ENCODE measurements at regions not wholly inside any gene's neighbourhood (a gene's known extent, or its start where the extent isn't known, plus 50 kb on each side); places are given as distances from the start of the nearest gene placed in this dataset.
"Not testable (repeated sequence)": the region's sequence is repeated elsewhere in the genome, so short reads cannot be mapped to it uniquely, and the experiment has no call there.

DNA sequence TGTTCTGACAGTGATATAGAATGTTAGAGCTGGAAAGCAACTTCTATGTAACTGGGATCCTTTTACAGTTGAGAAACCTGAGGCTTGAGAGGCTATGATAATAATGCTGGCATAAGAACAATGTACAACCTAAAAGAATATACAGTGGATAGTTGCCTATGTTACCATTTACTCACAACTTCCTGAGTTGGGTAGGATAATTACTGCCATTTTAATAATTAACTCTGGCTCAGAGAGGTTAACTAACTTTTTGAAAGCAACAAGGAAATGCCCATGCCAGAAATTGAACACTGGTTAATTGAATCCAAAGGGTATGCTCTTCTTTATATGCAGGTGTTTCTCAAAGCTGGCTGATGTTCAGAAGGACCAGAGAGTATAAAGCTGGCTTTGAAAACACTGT lies 530.7 kb upstream of the MAP3K7 start:
- no peak for DNase-seq (ENCODE audit: low read depth)

DNA sequence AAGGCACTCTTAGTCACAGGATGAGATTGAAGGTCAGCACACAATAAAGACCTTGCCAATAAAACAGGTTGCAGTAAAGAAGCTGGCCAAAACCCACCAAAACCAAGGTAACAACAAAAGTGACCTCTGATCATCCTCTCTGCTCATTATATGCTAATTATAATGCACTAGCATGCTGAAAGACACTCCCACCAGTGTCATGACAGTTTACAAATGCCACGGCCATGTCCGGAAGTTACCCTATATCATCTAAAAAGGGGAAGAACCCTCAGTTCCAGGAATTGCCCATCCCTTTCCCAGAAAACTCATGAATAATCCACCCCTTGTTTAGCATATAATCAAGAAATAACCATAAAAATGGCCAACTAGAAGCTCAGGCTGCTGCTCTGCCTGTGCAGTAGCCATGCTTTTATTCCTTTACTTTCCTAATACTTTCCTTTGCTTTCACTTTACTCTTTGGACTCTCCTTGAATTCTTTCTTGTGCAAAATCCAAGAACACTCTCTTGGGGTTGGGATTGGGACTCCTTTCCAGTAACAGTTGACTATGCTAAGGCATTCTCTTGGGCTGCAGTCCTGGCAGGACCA lies 527.3 kb upstream of the MAP3K7 start:
- DNase-seq (ENCODE audit: low read depth) = no peak

DNA sequence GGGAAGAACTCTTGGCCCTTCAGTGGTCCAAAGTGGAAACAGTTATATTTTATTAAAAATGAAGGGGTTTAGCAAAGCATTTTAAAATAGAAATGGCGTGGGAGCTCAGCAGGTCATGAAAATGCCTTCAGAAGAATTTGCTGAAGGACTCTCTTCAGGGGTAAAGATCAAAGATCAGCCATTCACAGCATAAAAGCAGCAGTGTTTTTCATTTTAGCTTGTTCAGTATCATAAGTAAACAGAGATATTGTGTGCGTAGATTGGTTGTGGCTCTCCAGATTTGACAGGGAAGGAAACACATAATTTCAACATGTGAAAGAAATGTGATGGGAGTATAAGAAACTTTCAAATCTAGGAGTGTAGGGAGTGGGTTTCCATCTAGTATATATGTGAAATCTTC lies 519.2 kb upstream of the MAP3K7 start:
- no peak for DNase-seq (ENCODE audit: low read depth)

- no peak for DNase-seq (ENCODE audit: low read depth)
Observed at GRCh38 chr6:91105532-91105931, 518.7 kb upstream of the MAP3K7 start.

- DNase-seq (ENCODE audit: low read depth) = no peak
Observed at GRCh38 chr6:91099479-91099878, 512.6 kb upstream of the MAP3K7 start.

GRCh38 chr6:91098006-91098405 lies 511.1 kb upstream of the MAP3K7 start:
- DNase-seq (ENCODE audit: low read depth) = no peak

- no peak for DNase-seq (ENCODE audit: low read depth)
Observed at GRCh38 chr6:91097364-91097763, 510.5 kb upstream of the MAP3K7 start.

- DNase-seq (ENCODE audit: low read depth) = peak; percentile 11
Observed at GRCh38 chr6:91094806-91095475, 508.1 kb upstream of the MAP3K7 start.

DNA sequence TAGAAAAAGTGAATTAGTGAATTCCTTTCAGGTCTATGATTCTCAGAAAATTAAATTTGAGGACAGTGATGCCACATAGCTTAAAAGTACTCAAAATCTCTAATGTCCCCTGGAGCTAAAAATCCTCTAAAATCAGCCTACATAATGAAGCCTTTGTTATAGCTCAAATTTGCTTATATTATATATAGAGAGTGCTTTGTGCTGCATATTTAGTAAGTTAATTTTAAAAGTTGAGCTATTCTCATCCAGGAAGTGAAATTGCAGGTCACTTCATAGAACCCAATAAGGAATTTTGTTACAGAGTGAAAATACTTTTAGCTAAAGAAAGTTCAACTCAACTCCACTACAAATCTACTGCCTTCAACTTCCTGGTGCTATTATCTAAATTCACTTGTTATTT lies 507.5 kb upstream of the MAP3K7 start:
- no peak for DNase-seq (ENCODE audit: low read depth)

DNA sequence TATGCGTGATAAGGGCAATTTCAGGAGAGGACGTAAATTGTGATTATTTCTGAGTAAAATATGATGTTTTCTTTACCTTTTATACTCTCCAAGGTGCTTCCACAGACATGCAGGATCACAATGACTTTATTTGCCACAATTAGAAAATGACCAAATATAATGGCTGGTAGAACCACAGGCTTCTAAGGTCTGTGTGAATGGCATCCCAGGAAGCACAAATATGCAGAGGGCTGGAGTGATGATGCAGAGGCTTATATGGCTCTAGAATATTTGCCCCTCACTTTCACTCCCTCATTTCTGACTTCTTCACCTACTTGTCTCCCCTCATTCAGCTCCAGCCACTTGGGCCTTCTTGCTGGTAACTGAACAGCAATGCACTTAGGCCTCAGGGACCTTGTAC lies 502.1 kb upstream of the MAP3K7 start:
- no peak for DNase-seq (ENCODE audit: low read depth)

DNA sequence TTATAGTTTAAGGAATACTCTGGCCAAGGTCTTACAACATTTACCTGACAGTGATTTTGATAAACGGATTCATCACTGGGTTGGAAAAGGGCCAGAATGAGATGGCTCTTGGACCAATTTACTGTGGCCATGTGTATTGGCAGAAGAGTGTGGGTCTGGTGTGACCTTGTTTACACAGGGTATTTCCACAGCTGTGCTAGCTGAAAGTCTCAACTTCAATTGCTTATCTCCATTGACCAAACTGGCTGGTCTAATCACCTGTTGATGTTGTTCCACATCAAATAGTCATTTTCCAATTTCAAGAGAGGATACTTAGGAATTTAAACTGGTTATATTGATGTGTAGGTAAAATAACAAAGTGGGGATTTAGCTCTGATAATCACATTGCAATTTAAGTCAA lies 501.6 kb upstream of the MAP3K7 start:
- no peak for DNase-seq (ENCODE audit: low read depth)

DNA sequence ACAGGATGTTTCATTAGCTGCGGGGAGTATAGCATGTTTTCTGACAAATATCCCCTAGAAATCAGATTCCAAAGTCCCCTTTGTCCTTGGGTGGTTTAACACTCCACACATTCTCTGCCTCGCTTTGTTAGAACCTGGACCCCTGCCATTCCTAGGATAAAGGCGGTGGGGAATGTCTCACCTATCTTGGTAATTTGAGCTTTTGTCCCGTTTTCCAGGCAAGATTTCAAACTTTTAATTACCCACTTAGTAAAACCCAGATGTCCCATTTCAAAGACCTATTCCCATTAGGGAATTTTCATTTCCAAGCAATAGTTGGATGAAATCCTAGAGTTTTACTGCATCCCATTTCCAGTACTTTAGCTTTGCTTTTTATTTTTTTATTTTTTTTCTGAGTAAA lies 501.0 kb upstream of the MAP3K7 start:
- no peak for DNase-seq (ENCODE audit: low read depth)

DNA sequence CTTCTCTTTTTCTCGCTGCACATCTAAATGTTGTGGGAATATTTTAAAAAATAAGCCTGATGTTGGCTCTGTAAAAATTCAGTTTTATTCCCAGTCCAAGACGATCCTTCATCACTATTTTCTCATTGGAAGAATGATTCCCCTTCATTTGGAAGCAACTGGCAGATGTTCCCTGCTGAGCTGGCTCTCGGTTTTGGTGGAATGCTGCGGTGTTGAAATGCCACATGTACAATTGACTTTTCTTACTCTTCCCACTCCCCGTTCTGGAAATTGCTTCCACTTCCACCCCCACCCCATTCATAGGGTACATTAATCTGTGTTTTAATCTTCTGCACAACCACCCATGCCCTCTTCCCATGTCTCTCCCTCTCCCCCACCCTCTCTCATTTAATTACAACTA lies 496.3 kb upstream of the MAP3K7 start:
- peak; percentile 11 for DNase-seq (ENCODE audit: low read depth)

DNA sequence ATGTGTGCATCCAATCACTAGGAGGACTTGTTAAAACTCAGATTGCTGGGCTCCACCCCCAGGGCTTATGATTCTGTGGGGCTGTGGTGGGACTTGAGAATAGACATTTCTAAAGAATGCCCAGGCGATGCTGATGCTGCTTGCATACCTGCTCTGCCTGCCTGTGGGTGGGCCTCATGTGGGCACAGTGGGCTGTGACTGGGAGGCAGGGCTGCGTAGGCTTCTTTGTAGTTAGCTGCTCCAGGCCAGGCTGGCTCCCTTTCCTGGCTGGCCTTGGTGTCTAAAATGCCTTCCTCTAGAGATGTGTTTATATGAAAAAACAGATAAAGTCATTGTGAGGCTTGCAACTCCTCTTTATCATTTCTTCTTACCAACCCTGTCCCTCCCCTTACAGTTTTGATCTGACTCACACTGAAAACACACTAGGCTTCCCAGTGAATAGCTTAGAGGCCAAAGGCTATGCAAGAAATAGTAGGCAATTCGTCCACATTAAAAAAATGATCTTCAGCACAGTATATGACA lies 495.5 kb upstream of the MAP3K7 start:
- DNase-seq (ENCODE audit: low read depth) = peak; percentile 65

GRCh38 chr6:91081452-91082067 lies 494.7 kb upstream of the MAP3K7 start:
- peak; percentile 56 for DNase-seq (ENCODE audit: low read depth)

DNA sequence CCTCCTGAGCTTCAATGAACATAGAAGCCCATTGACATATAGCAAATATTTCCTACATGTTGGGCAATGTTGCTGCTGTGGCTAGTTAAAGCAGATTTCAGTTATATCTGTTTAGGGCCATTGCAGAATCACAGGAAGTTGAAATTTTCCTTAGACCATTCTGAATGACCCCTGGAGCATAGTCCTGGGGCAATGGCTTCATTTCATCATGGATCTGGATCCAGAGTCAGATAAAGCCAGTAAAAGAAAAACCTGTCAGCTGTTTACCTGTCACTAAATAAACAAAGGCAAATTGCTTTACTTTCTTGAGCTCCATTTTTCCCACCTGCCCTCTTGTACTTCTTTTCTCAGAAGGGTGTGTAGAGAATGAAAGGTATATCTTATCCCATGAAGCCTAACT lies 494.0 kb upstream of the MAP3K7 start:
- DNase-seq (ENCODE audit: low read depth) = no peak

DNA sequence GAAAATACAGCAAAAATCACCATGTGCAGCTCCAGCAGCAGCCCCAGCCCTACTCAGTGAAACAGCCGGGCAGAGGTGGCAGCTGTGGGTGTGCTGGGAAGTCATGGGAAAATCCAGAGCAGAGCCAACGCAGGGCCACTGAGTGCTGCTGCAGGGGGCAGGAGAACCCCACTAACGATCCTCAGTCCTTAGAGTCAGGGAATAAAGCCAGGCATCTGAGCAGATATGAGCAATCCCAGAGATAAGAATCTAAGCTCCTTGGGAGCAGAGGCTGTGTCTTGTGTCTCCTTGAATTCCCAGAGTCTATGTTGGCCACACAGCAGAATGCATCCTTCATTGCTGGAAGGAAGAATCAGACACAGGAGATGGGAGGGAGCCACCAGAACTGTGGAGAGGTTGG lies 493.1 kb upstream of the MAP3K7 start:
- no peak for DNase-seq (ENCODE audit: low read depth)

- DNase-seq (ENCODE audit: low read depth) = no peak
Observed at GRCh38 chr6:91075244-91075976, 488.5 kb upstream of the MAP3K7 start.

- no peak for DNase-seq (ENCODE audit: low read depth)
Observed at GRCh38 chr6:91063362-91063761, 476.5 kb upstream of the MAP3K7 start.

GRCh38 chr6:91057689-91058088 lies 470.8 kb upstream of the MAP3K7 start:
- DNase-seq (ENCODE audit: low read depth) = no peak

GRCh38 chr6:91055959-91056358 lies 469.1 kb upstream of the MAP3K7 start:
- no peak for DNase-seq (ENCODE audit: low read depth)

DNA sequence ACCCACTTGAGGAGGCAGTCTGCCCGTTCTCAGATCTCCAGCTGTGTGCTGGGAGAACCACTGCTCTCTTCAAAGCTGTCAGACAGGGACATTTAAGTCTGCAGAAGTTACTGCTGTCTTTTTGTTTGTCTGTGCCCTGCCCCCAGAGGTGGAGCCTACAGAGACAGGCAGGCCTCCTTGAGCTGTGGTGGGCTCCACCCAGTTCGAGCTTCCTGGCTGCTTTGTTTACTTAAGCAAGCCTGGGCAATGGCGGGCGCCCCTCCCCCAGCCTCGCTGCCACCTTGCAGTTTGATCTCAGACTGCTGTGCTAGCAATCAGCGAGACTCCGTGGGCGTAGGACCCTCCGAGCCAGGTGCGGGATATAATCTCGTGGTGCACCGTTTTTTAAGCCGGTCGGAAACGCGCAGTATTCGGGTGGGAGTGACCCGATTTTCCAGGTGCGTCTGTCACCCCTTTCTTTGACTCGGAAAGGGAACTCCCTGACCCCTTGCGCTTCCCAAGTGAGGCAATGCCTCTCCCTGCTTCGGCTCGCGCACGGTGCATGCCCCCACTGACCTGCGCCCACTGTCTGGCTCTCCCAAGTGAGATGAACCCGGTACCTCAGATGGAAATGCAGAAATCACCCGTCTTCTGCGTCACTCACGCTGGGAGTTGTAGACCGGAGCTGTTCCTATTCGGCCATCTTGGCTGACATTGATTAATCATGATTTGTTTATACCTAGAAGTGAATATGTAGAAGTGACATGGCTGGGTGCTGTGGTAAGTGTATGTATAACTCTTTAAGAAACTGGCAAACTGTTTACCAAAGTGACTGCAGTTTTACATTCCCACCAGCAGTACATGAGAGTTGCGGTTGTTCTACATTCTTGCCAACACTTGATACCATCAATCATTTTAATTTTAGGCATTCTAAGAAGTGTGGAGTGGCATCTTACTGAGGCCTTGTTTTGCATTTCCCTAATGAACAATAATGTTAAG lies 465.9 kb upstream of the MAP3K7 start:
- DNase-seq (ENCODE audit: low read depth) = not testable (repeated sequence)

Data from HS-5 (cell line).